ENCODE measurements at regions not wholly inside any gene's neighbourhood (a gene's known extent, or its start where the extent isn't known, plus 50 kb on each side); places are given as distances from the start of the nearest gene placed in this dataset.

- no peak for TF ChIP-seq CTCF (IDR thresholded peaks at IDR 0.05)
- TF ChIP-seq POLR2A (IDR thresholded peaks at IDR 0.05) = no peak
These were observed 490.5 kb upstream of the SLC10A2 start for GRCh38 chr13:103556681-103557080.

All from lower leg skin (tissue), 3 donors.